IPS-NIHi11 (cell line): ENCODE measurements at regions not wholly inside any gene's neighbourhood (a gene's known extent, or its start where the extent isn't known, plus 50 kb on each side); places are given as distances from the start of the nearest gene placed in this dataset.
A peak's percentile ranks its signal among the peaks of the same experiment; 100 is the strongest.

Source experiments
- DNase-seq: peaks from one replicate; pipeline ENCODE4 v3.0.0; 2012; ENCODE audit warnings: mixed read lengths, low spot score

DNA sequence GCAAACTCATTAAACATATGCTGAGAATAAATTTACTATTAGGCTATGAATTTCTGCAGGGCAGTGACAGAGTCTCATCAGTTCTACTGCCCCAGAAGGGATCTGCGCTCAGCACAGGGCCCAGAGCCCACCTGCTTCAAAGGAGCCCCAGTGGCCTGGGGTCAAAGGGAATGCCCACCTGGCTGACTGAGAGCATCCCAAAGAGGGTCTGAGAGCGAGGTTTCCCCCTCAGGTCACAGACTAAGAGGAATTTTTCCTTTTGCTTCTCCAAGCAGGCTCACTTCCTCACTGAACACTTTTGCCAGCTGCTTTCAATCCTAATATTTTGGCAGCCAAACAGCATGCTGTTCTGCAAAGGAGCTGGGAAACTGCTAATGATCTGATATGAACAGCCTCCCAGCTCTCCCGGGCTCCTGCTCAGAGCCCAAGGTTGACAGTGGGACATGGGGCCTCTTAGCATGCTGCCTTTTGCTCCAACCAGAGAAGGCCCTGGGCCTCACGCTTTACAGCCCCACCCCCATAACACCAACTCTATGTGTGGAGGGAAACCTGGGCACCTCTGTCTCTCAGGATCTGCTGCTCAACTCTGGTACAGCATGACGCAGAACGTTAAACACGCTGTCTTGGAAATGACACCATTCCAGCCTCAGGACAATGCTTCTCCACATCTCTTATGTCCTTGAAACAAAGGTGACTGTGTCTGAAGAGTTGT, 70.7 kb upstream of the SYT6 start:
- DNase-seq, result no peak

DNA sequence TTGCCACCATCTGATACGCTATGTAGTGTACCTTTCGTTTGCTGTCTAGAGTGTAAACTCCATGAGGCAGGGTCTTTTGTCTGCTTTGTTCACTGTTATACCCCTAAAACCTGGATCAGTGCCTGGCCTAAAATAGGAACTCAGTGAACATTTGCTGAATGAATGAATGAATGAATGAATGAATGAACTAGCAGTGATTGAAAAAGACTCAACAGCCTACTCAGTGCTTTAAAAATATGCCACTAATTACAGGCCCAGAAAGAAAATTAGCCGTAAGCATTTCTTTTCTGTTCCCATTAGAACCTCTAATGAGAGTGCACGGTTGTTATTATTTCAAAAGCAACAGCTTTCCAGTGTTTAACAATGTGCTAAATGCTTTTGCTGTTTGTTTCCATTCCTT, 69.3 kb upstream of the SYT6 start:
- DNase-seq, result no peak

DNA sequence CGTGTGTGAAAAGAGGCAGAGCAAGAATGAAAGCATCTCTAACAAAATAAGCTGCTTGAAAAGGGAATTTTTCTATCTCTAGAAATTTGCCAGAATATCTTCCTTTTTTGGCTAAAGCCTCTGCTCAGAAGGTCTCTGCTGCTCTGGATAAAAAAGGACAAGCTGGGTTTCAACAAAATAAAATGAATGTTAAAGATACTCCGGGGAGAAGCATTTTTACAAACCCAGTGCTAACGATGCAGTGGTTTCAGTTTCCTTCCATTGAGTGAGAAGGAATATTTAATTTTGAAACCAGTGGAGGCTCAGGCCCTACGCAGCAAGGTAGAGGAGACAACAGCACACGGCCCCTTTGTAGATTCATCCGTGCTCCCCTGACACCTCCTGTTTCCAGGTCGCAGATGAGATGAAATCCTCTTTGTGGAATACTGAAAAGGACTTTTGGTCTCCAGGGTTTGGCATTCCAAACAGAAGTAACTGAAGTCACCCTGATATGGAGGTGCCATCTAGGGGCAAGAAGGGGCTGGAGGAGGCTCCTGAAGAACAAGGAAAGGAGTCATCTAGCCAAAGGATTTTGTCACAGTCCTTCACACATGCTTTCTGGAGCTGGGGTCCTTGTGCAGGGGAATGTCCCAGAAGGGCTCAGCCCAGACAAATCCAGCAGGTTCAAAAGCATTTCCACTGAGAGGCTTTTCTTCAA, 65.7 kb upstream of the SYT6 start:
- peak; percentile 32 for DNase-seq

DNA sequence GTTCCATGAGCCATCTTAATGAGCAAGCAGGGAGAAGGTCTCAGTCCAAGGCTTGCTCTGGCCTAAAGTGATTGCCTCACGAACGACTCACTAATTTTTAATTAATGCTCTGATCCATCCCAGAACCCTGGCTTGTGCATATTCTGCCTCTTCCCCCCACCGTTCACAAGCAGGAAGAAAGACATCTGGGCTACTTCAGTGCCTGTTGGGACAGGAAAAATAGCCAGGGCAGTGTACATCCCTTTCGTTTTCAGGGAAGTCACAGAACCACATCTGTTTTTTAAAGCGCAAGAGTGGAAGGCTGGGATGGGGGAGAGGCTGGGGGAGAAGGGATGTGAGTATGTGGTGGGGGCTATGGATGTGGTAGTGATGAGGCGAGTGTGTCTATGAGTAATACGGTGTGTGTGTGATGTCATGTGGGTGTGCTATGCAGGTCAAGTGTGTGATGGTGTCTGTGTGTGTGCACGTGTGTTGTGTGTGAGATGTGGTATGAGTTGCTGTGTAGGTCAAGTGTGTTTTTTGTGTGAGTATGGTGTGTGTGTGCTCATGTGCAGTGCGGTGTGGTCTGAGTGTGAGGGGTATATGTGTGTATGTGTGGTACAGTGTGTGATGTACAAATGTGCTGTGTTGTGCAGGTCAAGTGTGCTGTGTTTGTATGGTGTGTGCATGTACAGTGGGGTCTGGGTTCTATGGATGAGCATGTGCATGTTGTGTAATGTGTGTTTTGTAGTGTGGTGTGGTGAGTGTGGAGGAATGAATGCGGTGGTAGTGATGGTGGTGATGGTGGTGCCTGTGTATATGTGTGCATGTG, 64.9 kb upstream of the SYT6 start:
- no peak for DNase-seq

DNA sequence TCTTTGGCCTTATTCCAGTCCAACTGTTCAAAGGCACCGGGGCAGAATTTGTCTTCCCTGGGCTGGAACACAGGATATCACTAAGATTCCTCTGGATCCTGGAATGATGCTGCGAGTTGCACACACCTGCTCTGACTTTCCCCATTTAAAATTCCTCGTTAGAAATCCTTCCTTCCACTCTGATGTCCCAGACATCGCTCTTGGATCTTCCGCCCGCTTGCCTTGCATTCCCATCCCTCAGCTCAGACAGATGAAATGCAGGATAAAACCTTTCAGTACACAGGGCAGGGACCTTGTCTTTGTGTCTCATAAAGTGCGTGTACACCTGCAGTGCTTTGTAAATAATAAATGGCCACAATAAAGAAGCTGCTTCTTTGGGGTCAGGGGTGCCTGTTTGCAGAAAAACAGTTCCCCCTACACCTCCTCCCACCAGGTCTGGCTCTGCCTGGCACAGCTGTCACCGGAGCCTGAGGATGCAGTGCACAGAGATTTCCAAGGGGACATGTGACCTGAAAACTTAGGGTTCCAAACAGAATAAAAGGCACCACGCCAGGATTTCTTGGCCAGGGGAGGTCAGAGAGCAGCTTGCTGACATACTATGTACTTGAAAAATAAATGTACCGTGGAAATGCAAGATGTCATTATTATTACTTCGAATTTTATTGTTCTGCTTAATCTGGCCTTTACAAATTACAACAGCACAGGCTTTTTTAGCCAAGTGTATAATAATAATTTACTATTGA, 62.9 kb upstream of the SYT6 start:
- DNase-seq, result no peak

DNA sequence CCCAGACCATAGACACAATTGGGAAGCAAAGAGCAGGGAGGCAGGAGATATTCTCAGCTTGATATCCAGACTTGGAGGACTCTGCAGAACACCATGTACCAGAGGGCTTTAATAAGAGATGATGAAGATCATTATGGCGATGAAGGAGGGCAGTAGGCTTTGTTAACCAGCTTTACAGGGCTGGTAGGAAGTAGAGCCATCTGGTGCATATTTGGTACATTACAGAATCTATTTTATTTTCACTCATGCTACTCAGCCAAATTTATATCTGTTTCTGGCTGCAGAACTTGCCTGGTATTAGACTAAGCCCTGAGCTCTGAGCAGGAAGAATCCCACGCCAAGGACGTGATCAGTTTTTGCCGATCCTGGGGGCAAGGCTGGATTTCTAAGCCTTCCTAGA, 61.8 kb upstream of the SYT6 start:
- DNase-seq, result no peak

DNA sequence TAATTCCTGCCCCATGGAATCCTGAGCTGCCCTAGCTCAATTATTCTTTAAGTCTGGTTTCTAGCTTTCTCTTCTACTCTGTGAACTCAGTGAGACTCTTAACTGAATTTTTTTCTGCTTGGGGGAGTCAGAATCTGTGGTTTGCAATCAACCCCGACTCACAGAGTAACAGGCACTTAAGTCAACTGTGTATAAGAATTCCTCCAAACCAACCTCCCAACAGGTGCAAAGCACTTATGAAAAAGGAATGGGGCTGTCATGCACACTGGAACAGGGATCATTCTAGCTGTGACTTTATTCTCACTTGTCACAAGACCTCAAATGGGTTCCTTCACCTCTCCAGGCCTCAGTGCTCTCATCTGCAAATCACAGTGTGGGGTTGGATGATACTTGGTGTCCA, 60.3 kb upstream of the SYT6 start:
- no peak for DNase-seq

DNA sequence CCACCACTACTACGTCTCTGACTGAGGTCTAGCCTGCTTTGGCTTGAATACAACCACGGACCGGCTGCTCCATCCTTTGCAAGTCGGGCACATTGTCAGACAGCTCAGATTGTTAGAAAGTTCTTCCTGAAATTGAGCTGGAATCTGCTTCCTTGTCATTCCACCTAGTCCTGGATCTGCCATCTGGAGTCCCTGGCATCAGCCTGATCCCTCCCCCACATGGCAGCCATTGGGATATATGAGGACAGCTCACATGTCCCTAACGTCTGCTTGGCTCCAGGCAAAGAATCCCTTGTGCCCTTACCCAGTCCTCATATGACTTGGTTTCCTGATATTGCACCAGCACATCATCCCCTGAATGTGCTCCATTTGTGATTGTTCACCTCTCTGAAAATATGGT, 56.3 kb upstream of the SYT6 start:
- no peak for DNase-seq

DNA sequence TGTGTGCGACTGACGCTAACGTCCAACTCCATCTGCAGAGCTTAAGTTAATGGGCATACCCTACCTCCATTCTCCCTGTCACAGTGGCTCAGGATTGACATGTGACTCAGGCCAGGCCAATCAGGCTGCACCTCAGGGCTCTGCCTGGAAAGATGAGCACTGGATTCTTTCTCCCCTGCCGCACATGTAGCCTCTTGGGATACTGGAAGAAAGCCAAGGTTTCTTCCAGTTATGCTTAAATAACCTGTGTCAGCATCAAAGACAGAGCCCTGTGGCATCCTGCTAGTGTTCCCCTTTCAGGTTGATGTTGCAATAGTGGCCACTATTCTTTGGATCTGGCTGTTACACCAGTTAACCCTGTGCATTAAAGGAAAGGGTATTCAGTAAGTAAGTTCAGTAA, 55.0 kb upstream of the SYT6 start:
- no peak for DNase-seq

DNA sequence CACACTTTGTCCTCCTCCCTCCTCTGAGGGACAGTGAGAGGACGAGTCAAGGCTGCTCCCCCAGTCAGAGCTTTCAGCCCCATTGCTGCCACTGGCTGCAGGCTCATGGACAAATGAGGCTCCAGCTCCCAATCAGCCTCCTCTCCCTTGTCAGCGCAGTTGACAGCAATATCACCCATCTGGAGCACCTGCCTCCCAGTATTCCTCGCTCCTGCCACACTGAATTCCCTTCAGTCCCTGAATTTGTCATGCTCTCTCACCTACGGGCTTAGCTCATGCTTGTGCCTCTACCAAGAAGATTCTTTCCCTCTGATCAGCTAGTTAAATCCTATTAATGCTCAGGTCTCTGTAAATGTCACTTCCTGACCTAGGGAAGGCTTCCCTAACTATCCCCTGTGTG, 54.4 kb upstream of the SYT6 start:
- no peak for DNase-seq

DNA sequence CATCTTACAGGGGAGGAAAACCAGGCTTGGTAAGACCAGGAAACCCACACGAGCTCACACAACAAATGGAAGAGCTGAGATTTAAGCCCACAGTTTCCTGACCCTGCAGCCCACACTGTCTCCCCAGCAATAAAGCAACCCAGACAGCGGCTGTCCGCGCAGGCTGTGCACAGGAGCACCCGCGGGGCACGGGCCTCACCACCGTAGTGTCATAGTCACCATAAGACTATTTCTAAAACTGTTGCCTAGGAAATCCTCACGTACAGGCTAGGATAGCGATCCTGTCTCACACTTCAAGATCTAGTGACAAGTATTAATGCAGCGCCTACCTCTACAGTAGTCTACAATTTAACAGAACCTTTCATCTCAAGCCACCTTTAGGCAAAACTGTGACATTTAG, 54.0 kb upstream of the SYT6 start:
- no peak for DNase-seq

DNA sequence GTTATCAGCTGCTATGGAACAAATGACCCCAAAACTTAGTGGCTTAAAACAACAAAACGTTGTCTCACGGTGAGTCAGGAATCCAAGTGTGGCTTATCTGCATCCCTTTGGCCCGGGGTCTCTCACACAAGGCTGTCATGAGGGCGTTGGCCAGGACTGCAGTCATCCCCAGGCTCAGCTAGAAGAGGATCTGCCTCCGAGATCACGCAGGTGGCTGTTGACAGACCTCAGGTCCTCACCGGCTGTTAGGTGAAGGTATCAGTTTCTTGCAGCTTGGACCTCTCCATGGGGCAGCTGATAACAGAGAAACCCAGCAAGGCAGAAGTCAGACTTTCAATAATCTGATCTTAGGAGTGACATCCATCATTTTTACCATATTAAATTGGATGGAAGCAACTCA, 52.7 kb upstream of the SYT6 start:
- no peak for DNase-seq

DNA sequence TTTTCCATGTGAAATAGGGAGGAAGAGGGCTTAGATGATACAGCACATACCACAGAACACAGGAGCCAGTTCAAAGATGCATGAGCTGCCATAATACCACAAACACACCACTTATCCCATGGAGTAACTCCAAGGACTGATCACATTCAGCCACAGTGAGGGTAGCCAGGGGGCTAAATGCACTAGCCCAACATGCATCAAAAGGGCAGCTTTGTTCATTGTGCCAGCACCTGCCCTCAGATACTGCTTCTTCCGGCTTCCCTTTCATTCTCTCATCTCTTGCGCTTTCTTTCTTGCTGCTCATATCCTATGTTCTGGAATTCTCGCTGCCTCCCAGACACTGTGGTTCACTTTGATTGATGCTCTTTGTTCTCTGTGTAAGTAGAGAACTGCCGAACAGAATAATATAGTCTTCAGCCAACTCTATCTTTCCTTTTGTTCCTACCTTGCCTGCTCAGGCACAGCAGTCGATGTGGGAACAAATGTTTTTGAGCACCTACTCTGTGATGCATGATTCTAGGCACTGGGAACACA, 50.0 kb upstream of the SYT6 start:
- no peak for DNase-seq
